Kidney (tissue), 13 donors: ENCODE measurements at regions not wholly inside any gene's neighbourhood (a gene's known extent, or its start where the extent isn't known, plus 50 kb on each side); places are given as distances from the start of the nearest gene placed in this dataset.

Experiments
- DNase-seq, 5 donors: peaks; one replicate each; pipeline ENCODE4 v3.0.0-alpha.2; 2013 to 2020
- FAIRE-seq: peaks from 2 replicates; lab custom pipeline; 2012; peaks lifted over from hg19 to GRCh38; lab: Jason Lieb, UNC
- H3K27ac ChIP-seq, 2 donors: one replicate each; pipeline ENCODE4 v1.7.0; 2013; ENCODE audit warnings: low read depth in 2 of 2, low read length in 2 of 2, inconsistent platforms in 1 of 2
- H3K27me3 ChIP-seq: one replicate; pipeline ENCODE4 v1.7.1; 2013; ENCODE audit warnings: low read length, inconsistent platforms; ENCODE audit not compliant: control insufficient read depth, insufficient read depth
- H3K36me3 ChIP-seq, 3 donors: one replicate each; pipeline versions ENCODE4 v1.7.0 to v1.7.1; 2013; ENCODE audit warnings: low read length in 3 of 3, control low read depth in 1 of 3, inconsistent platforms in 1 of 3; ENCODE audit not compliant: insufficient read depth in 3 of 3, control insufficient read depth in 2 of 3
- H3K4me1 ChIP-seq, 3 donors: one replicate each; pipeline versions ENCODE4 v1.7.0 to v1.7.1; 2013; ENCODE audit warnings: low read length in 3 of 3, inconsistent platforms in 1 of 3, low read depth in 1 of 3; ENCODE audit not compliant: control insufficient read depth in 2 of 3, insufficient read depth in 2 of 3
- H3K4me3 ChIP-seq, 3 donors: one replicate each; pipeline versions ENCODE4 v1.7.0 to v1.8.1; 2013; ENCODE audit warnings: low read length in 3 of 3, control low read depth in 1 of 3, inconsistent platforms in 1 of 3
- H3K9ac ChIP-seq, 3 donors: one replicate each; pipeline versions ENCODE4 v1.7.0 to v1.7.1; 2013; ENCODE audit warnings: low read length in 3 of 3, control low read depth in 1 of 3, inconsistent platforms in 1 of 3
- H3K9me3 ChIP-seq, 3 donors: one replicate each; pipeline versions ENCODE4 v1.7.0 to v1.7.1; 2013; ENCODE audit warnings: low read length in 3 of 3, control low read depth in 1 of 3, inconsistent platforms in 1 of 3; ENCODE audit not compliant: control insufficient read depth in 2 of 3, insufficient read depth in 1 of 3
- CTCF ChIP-seq: IDR thresholded peaks from 3 replicates; pipeline ENCODE4 v1.5.1; 2012; ENCODE audit warnings: mild to moderate bottlenecking, moderate library complexity, borderline replicate concordance; ENCODE audit not compliant: insufficient read depth; ENCODE audit errors: extremely low read depth
- intact Hi-C: fragments of 100-400 bp; cut with DNase I; formaldehyde crosslinking; loops from one replicate; pipeline ENCODE4 v1.11.1; 2022
- donor health status: control.
- donor health status: control.
- donor health status: control.
- donor health status: control.
- donor health status: control.
- donor health status: DM: yes; HTN: yes; CAD: no.
- donor health status: Normal renal cell carcinoma (clear cell type).

GRCh38 chr10:31120961-31121685 lies 89.5 kb upstream of the ZNF438 start:
- intact Hi-C loops: no loop called here
- no peak for FAIRE-seq
- TF ChIP-seq CTCF: no peak
- Histone ChIP-seq H3K4me3 (no peak overlapping the region), H3K9ac (no peak overlapping the region), H3K4me1 (no peaks in the 10 kb centered on the region), H3K36me3 (no peaks in the 10 kb centered on the region), H3K27me3 (no peaks in the 10 kb centered on the region), H3K9me3 (no peaks in the 10 kb centered on the region), H3K27ac (no peak overlapping the region)
- no peak for DNase-seq

GRCh38 chr10:31121757-31122577 lies 90.3 kb upstream of the ZNF438 start:
- no peak overlapping the region for H3K4me3 ChIP-seq
- no peak for TF ChIP-seq CTCF
- H3K36me3 ChIP-seq: no peaks in the 10 kb centered on the region
- H3K4me1 ChIP-seq: no peaks in the 10 kb centered on the region
- no peak overlapping the region for H3K27ac ChIP-seq
- no peak overlapping the region for H3K9ac ChIP-seq
- intact Hi-C loops: no loop called here
- H3K27me3 ChIP-seq: no peaks in the 10 kb centered on the region
- DNase-seq: no peak
- H3K9me3 ChIP-seq: no peaks in the 10 kb centered on the region
- no peak for FAIRE-seq

GRCh38 chr10:31123946-31124345 lies 92.3 kb upstream of the ZNF438 start:
- H3K4me3 ChIP-seq: no peak overlapping the region
- FAIRE-seq: no peak
- H3K27me3 ChIP-seq: no peaks in the 10 kb centered on the region
- no peak overlapping the region for H3K27ac ChIP-seq
- no peaks in the 10 kb centered on the region for H3K36me3 ChIP-seq
- H3K4me1 ChIP-seq: no peaks in the 10 kb centered on the region
- TF ChIP-seq CTCF: no peak
- DNase-seq: no peak
- intact Hi-C loops: no loop called here
- H3K9ac ChIP-seq: no peak overlapping the region
- no peaks in the 10 kb centered on the region for H3K9me3 ChIP-seq
